Gastrocnemius medialis (tissue), 4 donors: ENCODE measurements at regions not wholly inside any gene's neighbourhood (a gene's known extent, or its start where the extent isn't known, plus 50 kb on each side); places are given as distances from the start of the nearest gene placed in this dataset.

Experiments used
- ATAC-seq, 2 donors: fragments of 150-250 bp; one replicate each; pipeline ENCODE4 v1.9.1; 2016
- DNase-seq, 2 donors: peaks; one replicate each; pipeline ENCODE4 v3.0.0-alpha.2; 2019
- H3K27ac ChIP-seq, 4 donors: fragments of 200-600 bp; sonication (generic); 1 replicate in 1 of 4; 2 replicates in 3 of 4; pipeline ENCODE4 v1.5.1; 2016 to 2018; ENCODE audit warnings: mild to moderate bottlenecking in 2 of 4, moderate library complexity in 1 of 4
- H3K27me3 ChIP-seq, 3 donors: fragments of 200-600 bp; sonication (generic) in 2 of 3; 1 replicate in 1 of 3; 2 replicates in 2 of 3; pipeline versions ENCODE4 v1.5.1 to v1.6.0; 2016 to 2019; ENCODE audit warnings: mild to moderate bottlenecking in 1 of 3, moderate library complexity in 1 of 3
- H3K36me3 ChIP-seq, 2 donors: fragments of 200-600 bp; sonication (generic) in 1 of 2; one replicate each; pipeline ENCODE4 v1.5.1; 2017 to 2018
- H3K4me1 ChIP-seq, 2 donors: fragments of 200-600 bp; sonication (generic) in 1 of 2; one replicate each; pipeline ENCODE4 v1.5.1; 2016 to 2017; ENCODE audit warnings: mild to moderate bottlenecking in 2 of 2
- H3K4me3 ChIP-seq, 4 donors: fragments of 200-600 bp; sonication (generic) in 3 of 4; 1 replicate in 1 of 4; 2 replicates in 3 of 4; pipeline ENCODE4 v1.5.1; 2016 to 2019; ENCODE audit warnings: mild to moderate bottlenecking in 2 of 4
- H3K9me3 ChIP-seq, 3 donors: fragments of 200-600 bp; sonication (generic) in 2 of 3; 1 replicate in 1 of 3; 2 replicates in 2 of 3; pipeline ENCODE4 v1.5.1; 2016 to 2019
- CTCF ChIP-seq, 5 experiments: fragments of 450-650 bp in 3 of 5; fragments of 200-600 bp in 2 of 5; sonication (generic) in 2 of 5; IDR thresholded peaks in 4 of 5; conservative IDR thresholded peaks in 1 of 5; 1 replicate in 4 of 5; 2 replicates in 1 of 5; pipeline ENCODE4 v1.5.1; 2016 to 2019; ENCODE audit warnings: antibody characterized with exemption in 5 of 5, mild to moderate bottlenecking in 3 of 5, moderate library complexity in 3 of 5
- POLR2A ChIP-seq, 2 donors: fragments of 450-650 bp; IDR thresholded peaks; one replicate each; pipeline ENCODE4 v1.6.1; 2017; ENCODE audit warnings: antibody characterized with exemption in 2 of 2, mild to moderate bottlenecking in 2 of 2, moderate library complexity in 2 of 2
- in situ Hi-C, 4 donors: fragments of 200-750 bp; cut with MboI; loops; one replicate each; pipeline versions ENCODE4 v1.15.0 to v1.8.0; 2017; ENCODE audit warnings: low sequenced_read_pairs in 4 of 4
- intact Hi-C: fragments of 100-400 bp; cut with DNase I; formaldehyde crosslinking; loops from one replicate; pipeline ENCODE4 v1.15.1; 2023; ENCODE audit warnings: low total_unique reads

- intact Hi-C loops = no loop called here
- no peak overlapping the region for H3K4me3 ChIP-seq
- TF ChIP-seq POLR2A (IDR thresholded peaks at IDR 0.05) (no peak), CTCF (IDR thresholded peaks at IDR 0.05 in 4 of 5, conservative IDR thresholded peaks at IDR 0.05 in 1 of 5) (no peak)
- DNase-seq (no peak), ATAC-seq (no peak)
- in situ Hi-C loops = no loop called here
- H3K4me1 ChIP-seq = peaks cover 5 to 7% of the 10 kb centered on the region in 2 donors
- no peaks in the 10 kb centered on the region for H3K9me3 ChIP-seq
- peak overlapping the region; percentile 0 to 69 (median 60) for H3K27ac ChIP-seq
- no peaks in the 10 kb centered on the region for H3K36me3 ChIP-seq
- no peaks in the 10 kb centered on the region for H3K27me3 ChIP-seq
These were observed 222.9 kb upstream of the ZNF32 start for GRCh38 chr10:43871545-43871944.

- Histone ChIP-seq H3K4me1 (peaks cover 5 to 7% of the 10 kb centered on the region in 2 donors), H3K36me3 (no peaks in the 10 kb centered on the region), H3K4me3 (no peak overlapping the region), H3K9me3 (no peaks in the 10 kb centered on the region), H3K27ac (peak overlapping the region; percentile 0 to 77 (median 63)), H3K27me3 (no peaks in the 10 kb centered on the region)
- no peak for TF ChIP-seq POLR2A (IDR thresholded peaks at IDR 0.05)
- no peak for TF ChIP-seq CTCF (IDR thresholded peaks at IDR 0.05 in 4 of 5, conservative IDR thresholded peaks at IDR 0.05 in 1 of 5)
- DNase-seq (peak in 1 of 2 donors; percentile 15), ATAC-seq (peak; percentile 64 to 72)
- intact Hi-C loops (no loop called here), in situ Hi-C loops (no loop called here)
These were observed 222.3 kb upstream of the ZNF32 start for GRCh38 chr10:43870968-43871439.

- no peak for TF ChIP-seq POLR2A (IDR thresholded peaks at IDR 0.05)
- Histone ChIP-seq H3K4me1 (peaks cover 5 to 9% of the 10 kb centered on the region in 2 donors), H3K27me3 (no peaks in the 10 kb centered on the region), H3K4me3 (no peak overlapping the region), H3K27ac (peak overlapping the region; percentile 52 to 77 (median 61)), H3K9me3 (no peaks in the 10 kb centered on the region), H3K36me3 (no peaks in the 10 kb centered on the region)
- no peak for ATAC-seq
- intact Hi-C loops = no loop called here
- no peak for DNase-seq
- in situ Hi-C loops = no loop called here
These were observed 221.1 kb upstream of the ZNF32 start for GRCh38 chr10:43869669-43870322.

- Histone ChIP-seq H3K9me3 (no peaks in the 10 kb centered on the region), H3K27ac (peak overlapping the region; percentile 52 to 77 (median 61)), H3K27me3 (no peaks in the 10 kb centered on the region), H3K4me1 (peaks cover 9 to 16% of the 10 kb centered on the region in 2 donors), H3K36me3 (no peaks in the 10 kb centered on the region), H3K4me3 (no peak overlapping the region)
- no peak for DNase-seq
- TF ChIP-seq POLR2A (IDR thresholded peaks at IDR 0.05) (no peak), CTCF (IDR thresholded peaks at IDR 0.05 in 4 of 5, conservative IDR thresholded peaks at IDR 0.05 in 1 of 5) (no peak)
- intact Hi-C loops (no loop called here), in situ Hi-C loops (no loop called here)
- no peak for ATAC-seq
These were observed 220.3 kb upstream of the ZNF32 start for GRCh38 chr10:43868952-43869351.

GRCh38 chr10:43867667-43868565 is 219.2 kb upstream of the ZNF32 start:
- Histone ChIP-seq H3K27me3 (no peaks in the 10 kb centered on the region), H3K9me3 (no peaks in the 10 kb centered on the region), H3K27ac (peak overlapping the region; percentile 52 to 77 (median 61)), H3K4me1 (peaks cover 12 to 16% of the 10 kb centered on the region in 2 donors), H3K36me3 (no peaks in the 10 kb centered on the region), H3K4me3 (no peak overlapping the region)
- in situ Hi-C loops = no loop called here
- DNase-seq = no peak
- ATAC-seq = no peak
- no peak for TF ChIP-seq POLR2A (IDR thresholded peaks at IDR 0.05)
- no peak for TF ChIP-seq CTCF (IDR thresholded peaks at IDR 0.05 in 4 of 5, conservative IDR thresholded peaks at IDR 0.05 in 1 of 5)
- intact Hi-C loops = no loop called here
